H1 (cell line): ENCODE measurements at regions not wholly inside any gene's neighbourhood (a gene's known extent, or its start where the extent isn't known, plus 50 kb on each side); places are given as distances from the start of the nearest gene placed in this dataset.
"Not testable (repeated sequence)": the region's sequence is repeated elsewhere in the genome, so short reads cannot be mapped to it uniquely, and the experiment has no call there.

Source experiments
- CTCF ChIA-PET: fragments of 300-600 bp; sonication (Branson Sonifier 250); formaldehyde crosslinking; loops from one replicate; lab custom pipeline; 2021; ENCODE audit not compliant: partially characterized antibody; lab: Charles Lee
- POLR2A ChIA-PET: fragments of 300-600 bp; sonication (Branson Sonifier 250); formaldehyde crosslinking; loops from one replicate; lab custom pipeline; 2021; ENCODE audit warnings: inconsistent platforms; ENCODE audit not compliant: partially characterized antibody; lab: Charles Lee
- DNase-seq, 2 experiments: peaks; one replicate each; pipeline versions ENCODE4 v3.0.0 to v3.0.0-alpha.2; 2010 to 2022; ENCODE audit warnings: low spot score in 2 of 2, low read depth in 1 of 2, mixed read lengths in 1 of 2
- FAIRE-seq: peaks from 2 replicates; lab custom pipeline; 2011; peaks lifted over from hg19 to GRCh38; lab: Jason Lieb, UNC
- H2AFZ ChIP-seq: 2 replicates; pipeline ENCODE4 v1.8.1; 2012; ENCODE audit warnings: low read length, inconsistent platforms
- H2AK5ac ChIP-seq: 2 replicates; pipeline ENCODE4 v1.6.1; 2013; ENCODE audit warnings: low read depth, low read length
- H2BK120ac ChIP-seq: replicated peaks from 2 replicates; pipeline ENCODE3; 2013; ENCODE audit warnings: low read depth, low read length, inconsistent platforms
- H2BK12ac ChIP-seq: 2 replicates; pipeline ENCODE4 v1.6.1; 2013; ENCODE audit warnings: low read depth, low read length
- H2BK15ac ChIP-seq: 2 replicates; pipeline ENCODE4 v1.6.1; 2013; ENCODE audit warnings: low read length
- H2BK20ac ChIP-seq: 2 replicates; pipeline ENCODE4 v1.6.1; 2013; ENCODE audit warnings: low read length
- H2BK5ac ChIP-seq: 2 replicates; pipeline ENCODE4 v1.6.1; 2013; ENCODE audit warnings: low read depth, low read length
- H3K14ac ChIP-seq: 2 replicates; pipeline ENCODE4 v1.6.1; 2013; ENCODE audit warnings: inconsistent platforms; ENCODE audit not compliant: insufficient read length
- H3K18ac ChIP-seq: 2 replicates; pipeline ENCODE4 v1.6.1; 2013; ENCODE audit warnings: low read length; ENCODE audit errors: extremely low read depth
- H3K23ac ChIP-seq: 2 replicates; pipeline ENCODE4 v1.6.1; 2013; ENCODE audit warnings: inconsistent platforms; ENCODE audit not compliant: insufficient read length
- H3K23me2 ChIP-seq: 2 replicates; pipeline ENCODE4 v1.6.1; 2013; ENCODE audit warnings: low read depth, low read length
- H3K27ac ChIP-seq: 2 replicates; pipeline ENCODE4 v1.6.1; 2011; ENCODE audit warnings: low read depth, low read length, inconsistent platforms
- H3K27me3 ChIP-seq, 4 experiments: replicated peaks in 1 of 4; 1 replicate in 1 of 4; 2 replicates in 3 of 4; pipeline versions ENCODE4 v1.6.1 to v1.8.1; 2011 to 2013; ENCODE audit warnings: low read length in 3 of 4, mild to moderate bottlenecking in 3 of 4, inconsistent platforms in 2 of 4, mixed read lengths in 2 of 4, moderate library complexity in 1 of 4; ENCODE audit not compliant: control insufficient read depth in 3 of 4, insufficient read depth in 3 of 4; ENCODE audit errors: extremely low read depth in 1 of 4
- H3K36me3 ChIP-seq, 4 experiments: 2 replicates each; pipeline versions ENCODE4 v1.6.1 to v1.8.1; 2011 to 2013; ENCODE audit warnings: mild to moderate bottlenecking in 4 of 4, low read length in 3 of 4, moderate library complexity in 2 of 4, control low read depth in 1 of 4, inconsistent platforms in 1 of 4; ENCODE audit not compliant: insufficient read depth in 4 of 4, control insufficient read depth in 2 of 4
- H3K4ac ChIP-seq: replicated peaks from 2 replicates; pipeline ENCODE3; 2013; ENCODE audit warnings: low read length, low read depth, mixed read lengths, inconsistent platforms; ENCODE audit not compliant: insufficient read length
- H3K4me1 ChIP-seq, 4 experiments: replicated peaks in 1 of 4; 1 replicate in 1 of 4; 2 replicates in 3 of 4; pipeline versions ENCODE4 v1.6.1 to v1.8.1; 2011 to 2013; ENCODE audit warnings: low read length in 3 of 4, inconsistent platforms in 2 of 4, mixed read lengths in 1 of 4; ENCODE audit not compliant: insufficient read depth in 4 of 4, control insufficient read depth in 3 of 4
- H3K4me2 ChIP-seq, 2 experiments: 2 replicates each; pipeline versions ENCODE4 v1.6.1 to v1.8.1; 2011 to 2013; ENCODE audit warnings: low read depth in 2 of 2, low read length in 2 of 2, control low read depth in 1 of 2, inconsistent platforms in 1 of 2, mild to moderate bottlenecking in 1 of 2; ENCODE audit not compliant: insufficient read depth in 1 of 2
- H3K4me3 ChIP-seq, 4 experiments: fragments of 200-600, 300-600 bp in 1 of 4; sonication (generic), shearing (Covaris generic), sonication (Bioruptor Twin) in 1 of 4; 2 replicates each; pipeline versions ENCODE4 v1.5.1 to v1.8.1; 2011 to 2016; ENCODE audit warnings: low read length in 4 of 4, low read depth in 3 of 4, control low read depth in 2 of 4, inconsistent platforms in 2 of 4, mild to moderate bottlenecking in 2 of 4, mixed read lengths in 1 of 4, moderate library complexity in 1 of 4; ENCODE audit not compliant: insufficient read depth in 2 of 4; ENCODE audit errors: extremely low read depth in 1 of 4
- H3K56ac ChIP-seq: replicated peaks from 2 replicates; pipeline ENCODE3; 2013; ENCODE audit warnings: low read depth, mild to moderate bottlenecking, mixed read lengths, low read length, inconsistent platforms; ENCODE audit not compliant: insufficient read length
- H3K79me1 ChIP-seq: 2 replicates; pipeline ENCODE4 v1.6.1; 2013; ENCODE audit warnings: low read depth, low read length, control low read depth
- H3K79me2 ChIP-seq, 2 experiments: 2 replicates each; pipeline versions ENCODE4 v1.6.1 to v1.8.1; 2012 to 2013; ENCODE audit warnings: low read length in 2 of 2, mild to moderate bottlenecking in 2 of 2, inconsistent platforms in 1 of 2; ENCODE audit not compliant: insufficient read depth in 2 of 2, control insufficient read depth in 1 of 2
- H3K9ac ChIP-seq, 4 experiments: replicated peaks in 1 of 4; 1 replicate in 1 of 4; 2 replicates in 3 of 4; pipeline versions ENCODE4 v1.6.1 to v1.8.1; 2011 to 2013; ENCODE audit warnings: low read depth in 3 of 4, low read length in 3 of 4, control low read depth in 2 of 4, mild to moderate bottlenecking in 2 of 4, moderate library complexity in 2 of 4, inconsistent platforms in 1 of 4; ENCODE audit errors: extremely low read depth in 1 of 4
- H3K9me3 ChIP-seq, 2 experiments: 2 replicates each; pipeline versions ENCODE4 v1.6.1 to v1.8.1; 2012 to 2013; ENCODE audit warnings: mild to moderate bottlenecking in 2 of 2, moderate library complexity in 2 of 2, control low read depth in 1 of 2, inconsistent platforms in 1 of 2, low read depth in 1 of 2, low read length in 1 of 2, mixed read lengths in 1 of 2; ENCODE audit not compliant: insufficient read depth in 2 of 2
- H4K20me1 ChIP-seq, 2 experiments: replicated peaks in 1 of 2; 2 replicates each; pipeline versions ENCODE3 to v1.8.1; 2011 to 2013; ENCODE audit warnings: inconsistent platforms in 2 of 2, low read length in 2 of 2, mild to moderate bottlenecking in 1 of 2; ENCODE audit not compliant: insufficient read depth in 2 of 2, control insufficient read depth in 1 of 2
- H4K5ac ChIP-seq: 2 replicates; pipeline ENCODE4 v1.6.1; 2013; ENCODE audit warnings: low read length, low read depth, mixed read lengths, inconsistent platforms; ENCODE audit not compliant: insufficient read length
- H4K8ac ChIP-seq: 2 replicates; pipeline ENCODE4 v1.8.0; 2013; ENCODE audit warnings: mild to moderate bottlenecking, moderate library complexity, low read length, inconsistent platforms; ENCODE audit not compliant: insufficient read depth; ENCODE audit errors: extremely low read depth
- H4K91ac ChIP-seq: replicated peaks from 2 replicates; pipeline ENCODE3; 2013; ENCODE audit warnings: low read length, mixed read lengths, inconsistent platforms; ENCODE audit not compliant: insufficient read length
- KDM4A ChIP-seq: IDR thresholded peaks from one replicate; pipeline ENCODE4 v1.7.1; 2012; ENCODE audit warnings: low read depth, mild to moderate bottlenecking, moderate library complexity, low read length, inconsistent platforms; ENCODE audit not compliant: severe bottlenecking
- KDM5A ChIP-seq: fragments of 200-600 bp; IDR thresholded peaks from 2 replicates; pipeline ENCODE4 v1.7.1; 2012; ENCODE audit warnings: mild to moderate bottlenecking, low read length, inconsistent platforms, mixed read lengths
- NANOG ChIP-seq: IDR thresholded peaks from 2 replicates; pipeline ENCODE4 v1.6.1; 2011; ENCODE audit warnings: low read length, low read depth, mild to moderate bottlenecking, inconsistent platforms; ENCODE audit not compliant: insufficient read depth, poor library complexity, severe bottlenecking
- WGBS, 2 experiments: shearing (Covaris generic) in 1 of 2; methylation state at CpG; one replicate each; pipeline versions ENCODE4 v1.1.6 to v1.1.7; 2013 to 2015; ENCODE audit warnings: low lambda C conversion rate in 2 of 2, mixed read lengths in 2 of 2, inconsistent platforms in 1 of 2, low coverage in 1 of 2, missing lambda C conversion rate in 1 of 2; ENCODE audit not compliant: insufficient replicate concordance in 2 of 2, insufficient coverage in 1 of 2, insufficient read length in 1 of 2; ENCODE audit errors: extremely low coverage in 1 of 2, missing lambda C conversion rate in 1 of 2; 5-methylcytosine and 5-hydroxymethylcytosine counted together
- TF ChIP-seq, protein P1 (sequence below): IDR thresholded peaks from 2 replicates; pipeline ENCODE4 v1.6.1; 2011; ENCODE audit warnings: low read length, improper control_type of control experiment

DNA sequence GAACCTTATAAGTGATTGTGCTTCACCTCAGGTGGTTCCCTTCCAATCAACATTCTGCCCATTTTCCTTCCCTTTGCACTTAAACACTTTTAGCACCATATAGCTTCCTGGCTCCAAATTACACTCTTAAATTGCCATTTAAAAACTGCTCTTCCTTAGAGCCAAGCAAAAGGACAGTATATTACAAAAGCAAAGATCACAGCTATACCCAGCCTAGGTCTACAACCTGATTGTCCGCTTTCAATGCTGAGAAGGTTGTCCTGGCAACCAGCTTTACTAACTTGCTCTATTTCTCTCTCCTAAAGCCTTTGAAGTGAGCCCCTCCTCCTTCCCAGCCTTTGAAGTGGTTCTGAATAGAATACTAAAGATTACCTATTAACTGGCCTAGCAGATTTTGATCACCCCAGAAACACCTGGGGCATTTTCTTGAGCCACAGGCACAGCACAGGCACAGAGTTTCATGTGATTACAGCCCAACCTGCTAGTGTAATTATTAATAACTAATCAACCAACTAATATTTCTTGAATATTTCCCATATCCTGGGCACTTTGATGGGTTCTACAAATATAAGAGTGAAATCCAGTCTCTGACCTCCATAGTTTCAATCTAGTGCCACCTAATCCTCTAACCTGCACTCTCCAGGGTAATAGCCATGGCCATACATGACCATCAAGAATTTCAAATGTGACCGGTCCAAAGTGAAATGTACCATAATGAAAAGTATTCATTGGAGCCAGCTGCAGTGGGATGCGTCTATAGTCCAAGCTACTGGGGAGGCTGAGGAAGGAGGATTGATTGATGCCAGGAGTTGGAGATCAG, 63.6 kb upstream of the TRIM24 start (continued):
- TF ChIP-seq KDM5A, result no peak
- TF ChIP-seq, protein P1, sequence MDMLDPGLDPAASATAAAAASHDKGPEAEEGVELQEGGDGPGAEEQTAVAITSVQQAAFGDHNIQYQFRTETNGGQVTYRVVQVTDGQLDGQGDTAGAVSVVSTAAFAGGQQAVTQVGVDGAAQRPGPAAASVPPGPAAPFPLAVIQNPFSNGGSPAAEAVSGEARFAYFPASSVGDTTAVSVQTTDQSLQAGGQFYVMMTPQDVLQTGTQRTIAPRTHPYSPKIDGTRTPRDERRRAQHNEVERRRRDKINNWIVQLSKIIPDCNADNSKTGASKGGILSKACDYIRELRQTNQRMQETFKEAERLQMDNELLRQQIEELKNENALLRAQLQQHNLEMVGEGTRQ, result no peak
- no peak for TF ChIP-seq KDM4A
- no peak for TF ChIP-seq NANOG

DNA sequence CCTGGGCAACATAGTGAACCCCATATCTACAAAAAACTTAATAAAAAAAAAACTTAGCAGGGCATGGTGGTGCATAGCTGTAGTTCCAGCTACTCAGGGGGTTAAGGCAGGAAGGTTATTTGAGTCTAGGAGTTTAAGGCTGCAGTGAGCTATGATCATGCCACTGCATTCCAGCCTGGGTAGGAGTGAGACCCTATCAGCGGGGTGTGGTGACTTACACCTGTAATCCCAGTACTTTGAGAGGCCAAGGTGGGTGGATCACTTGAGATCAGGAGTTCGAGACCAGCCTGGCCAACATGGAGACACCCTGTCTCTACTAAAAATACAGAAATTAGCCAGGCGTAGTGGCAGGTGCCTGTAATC, 63.0 kb upstream of the TRIM24 start:
- H2AFZ ChIP-seq, H3K4me3 ChIP-seq, H2BK120ac ChIP-seq, H4K20me1 ChIP-seq, H2BK5ac ChIP-seq, H2BK15ac ChIP-seq, H3K4me1 ChIP-seq, H3K79me1 ChIP-seq, H3K27me3 ChIP-seq, H3K14ac ChIP-seq, FAIRE-seq, H4K91ac ChIP-seq, H4K8ac ChIP-seq, CTCF ChIA-PET, H3K4me2 ChIP-seq, H3K56ac ChIP-seq, H3K79me2 ChIP-seq, H4K5ac ChIP-seq, H3K9ac ChIP-seq, POLR2A ChIA-PET, H2AK5ac ChIP-seq, H2BK12ac ChIP-seq, H3K18ac ChIP-seq, H3K36me3 ChIP-seq, DNase-seq, H2BK20ac ChIP-seq, H3K23ac ChIP-seq, H3K9me3 ChIP-seq, H3K23me2 ChIP-seq, H3K27ac ChIP-seq, H3K4ac ChIP-seq: not testable (repeated sequence)
- WGBS, 2 experiments, result 97% methylated on average over 3 of the region's 3 CpGs; no CpG with 5 or more reads in 1 of the 2 experiments
